GM21528 (cell line): ENCODE measurements at regions not wholly inside any gene's neighbourhood (a gene's known extent, or its start where the extent isn't known, plus 50 kb on each side); places are given as distances from the start of the nearest gene placed in this dataset.

Experiments
- ATAC-seq: cut with Tn5 transposase; IDR thresholded peaks from one replicate; pipeline ENCODE4 v1.9.1; 2021; ENCODE audit warnings: mild to moderate bottlenecking, moderate library complexity; ENCODE audit not compliant: unreplicated experiment, low FRiP score

- ATAC-seq: no peak
Measured at GRCh38 chr5:142438573-142438972, 113.8 kb upstream of the SPRY4 start.

GRCh38 chr5:142437563-142437962, 112.7 kb upstream of the SPRY4 start:
- ATAC-seq: no peak

GRCh38 chr5:142435410-142436115, 110.7 kb upstream of the SPRY4 start:
- ATAC-seq: no peak

- ATAC-seq: no peak
Measured at GRCh38 chr5:142434322-142434612, 109.4 kb upstream of the SPRY4 start.

- ATAC-seq: no peak
Measured at GRCh38 chr5:142433526-142434321, 108.9 kb upstream of the SPRY4 start.

- no peak for ATAC-seq
Measured at GRCh38 chr5:142432961-142433360, 108.1 kb upstream of the SPRY4 start.

- ATAC-seq: peak; percentile 51
Measured at GRCh38 chr5:142432369-142432863, 107.6 kb upstream of the SPRY4 start.

GRCh38 chr5:142428773-142429473, 104.1 kb upstream of the SPRY4 start:
- ATAC-seq: no peak

GRCh38 chr5:142428036-142428772, 103.4 kb upstream of the SPRY4 start:
- no peak for ATAC-seq

GRCh38 chr5:142427529-142427928, 102.7 kb upstream of the SPRY4 start:
- no peak for ATAC-seq

GRCh38 chr5:142427015-142427364, 102.2 kb upstream of the SPRY4 start:
- ATAC-seq: no peak

GRCh38 chr5:142426129-142427014, 101.6 kb upstream of the SPRY4 start:
- no peak for ATAC-seq

GRCh38 chr5:142425286-142426065, 100.7 kb upstream of the SPRY4 start:
- no peak for ATAC-seq

- ATAC-seq: no peak
Measured at GRCh38 chr5:142422429-142422828, 97.6 kb upstream of the SPRY4 start.

- ATAC-seq: no peak
Measured at GRCh38 chr5:142421621-142422397, 97.0 kb upstream of the SPRY4 start.

- ATAC-seq: no peak
Measured at GRCh38 chr5:142421228-142421617, 96.4 kb upstream of the SPRY4 start.

GRCh38 chr5:142420561-142421227, 95.9 kb upstream of the SPRY4 start:
- no peak for ATAC-seq

- no peak for ATAC-seq
Measured at GRCh38 chr5:142412581-142412980, 87.8 kb upstream of the SPRY4 start.
